ENCODE measurements at regions not wholly inside any gene's neighbourhood (a gene's known extent, or its start where the extent isn't known, plus 50 kb on each side); places are given as distances from the start of the nearest gene placed in this dataset.

DNA sequence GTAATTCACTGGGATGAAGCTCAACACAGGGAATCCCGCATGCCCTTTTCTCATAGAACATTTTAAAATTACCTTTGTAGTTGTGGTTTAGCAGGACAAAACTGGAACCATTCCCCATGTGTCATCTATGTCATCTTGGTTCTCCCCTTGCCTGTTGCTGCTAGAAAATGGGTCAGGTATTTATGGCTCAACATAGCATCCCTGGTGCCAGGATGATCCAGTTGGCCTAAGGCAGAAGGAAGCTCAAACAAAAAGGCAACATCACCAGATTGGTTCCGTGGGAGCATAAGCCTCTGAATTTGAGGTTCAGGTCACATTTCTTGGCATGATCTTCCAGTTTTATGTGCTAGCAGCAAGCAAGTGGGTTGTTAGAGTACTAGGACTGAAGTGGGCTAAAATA lies 552.6 kb upstream of the BOD1L1 start:
- Histone ChIP-seq H4K5ac (ENCODE audit: insufficient read length, low read depth, low read length) (no peak overlapping the region), H4K20me1 (ENCODE audit: control insufficient read depth, insufficient read depth, insufficient read length) (no peaks in the 10 kb centered on the region), H3K23ac (ENCODE audit: insufficient read length, low read depth, low read length) (no peak overlapping the region), H3K79me1 (ENCODE audit: insufficient read depth, low read depth, low read length, poor library complexity, severe bottlenecking) (no peaks in the 10 kb centered on the region), H3K23me2 (ENCODE audit: insufficient read length, low read depth, low read length, poor library complexity, severe bottlenecking) (no peaks in the 10 kb centered on the region), H3K27me3 (ENCODE audit: insufficient read depth, low read length) (no peaks in the 10 kb centered on the region), H2BK12ac (ENCODE audit: insufficient read length, low read depth, low read length) (no peak overlapping the region), H3K56ac (ENCODE audit: insufficient read length, low read depth, low read length) (no peak overlapping the region), H3K9ac (ENCODE audit: extremely low read depth, insufficient read length, low read length) (no peak overlapping the region), H3K4me2 (ENCODE audit: insufficient read depth, insufficient read length, low read length) (no peak overlapping the region), H2BK120ac (ENCODE audit: low read depth, low read length, poor library complexity, severe bottlenecking) (no peak overlapping the region), H2BK5ac (ENCODE audit: insufficient read length, low read length) (no peak overlapping the region), H2BK20ac (ENCODE audit: low read depth, low read length, poor library complexity, severe bottlenecking) (no peak overlapping the region), H3T11ph (ENCODE audit: low read length) (no peak overlapping the region), H4K91ac (ENCODE audit: insufficient read length, low read depth, low read length) (no peak overlapping the region), H3K4me1 (ENCODE audit: insufficient read depth, low read length) (peaks cover 9% of the 10 kb centered on the region; the same call in 1 of the 2 replicates), H2AFZ (ENCODE audit: low read length) (no peak overlapping the region), H3K14ac (ENCODE audit: insufficient read depth, low read length) (no peak overlapping the region), H3K4ac (ENCODE audit: low read depth, low read length) (no peak overlapping the region), H2BK15ac (ENCODE audit: low read depth, low read length) (no peak overlapping the region), H4K8ac (replicated peaks; ENCODE audit: insufficient read length, low read depth, low read length) (no peak overlapping the region), H3K9me3 (ENCODE audit: control insufficient read depth, low read depth, low read length) (no peaks in the 10 kb centered on the region), H3K27ac (ENCODE audit: insufficient read length, low read depth, low read length) (no peak overlapping the region), H3K79me2 (ENCODE audit: insufficient read depth, low read length) (no peaks in the 10 kb centered on the region), H3K18ac (ENCODE audit: insufficient read length, low read depth, low read length) (no peak overlapping the region), H2AK5ac (ENCODE audit: insufficient read length, low read length) (no peak overlapping the region)
- H3K27me3 Mint-ChIP-seq (ENCODE audit: low read depth): no peaks in the 10 kb centered on the region
- no peak overlapping the region for H3K4me3 Mint-ChIP-seq
- no CpG with 5 or more reads among the region's 2 CpGs for WGBS (ENCODE audit: extremely low coverage, insufficient read length, low lambda C conversion rate)
- H3K9me3 Mint-ChIP-seq: no peaks in the 10 kb centered on the region
- H3K27ac Mint-ChIP-seq: no peak overlapping the region
- H3K36me3 Mint-ChIP-seq (ENCODE audit: insufficient read depth in 1 of 3, low read depth in 3 of 3): no peaks in the 10 kb centered on the region
- DNase-seq: no peak
- H3K4me1 Mint-ChIP-seq: peaks cover 28 to 52% of the 10 kb centered on the region in 2 experiments
- TF ChIP-seq, protein P1, sequence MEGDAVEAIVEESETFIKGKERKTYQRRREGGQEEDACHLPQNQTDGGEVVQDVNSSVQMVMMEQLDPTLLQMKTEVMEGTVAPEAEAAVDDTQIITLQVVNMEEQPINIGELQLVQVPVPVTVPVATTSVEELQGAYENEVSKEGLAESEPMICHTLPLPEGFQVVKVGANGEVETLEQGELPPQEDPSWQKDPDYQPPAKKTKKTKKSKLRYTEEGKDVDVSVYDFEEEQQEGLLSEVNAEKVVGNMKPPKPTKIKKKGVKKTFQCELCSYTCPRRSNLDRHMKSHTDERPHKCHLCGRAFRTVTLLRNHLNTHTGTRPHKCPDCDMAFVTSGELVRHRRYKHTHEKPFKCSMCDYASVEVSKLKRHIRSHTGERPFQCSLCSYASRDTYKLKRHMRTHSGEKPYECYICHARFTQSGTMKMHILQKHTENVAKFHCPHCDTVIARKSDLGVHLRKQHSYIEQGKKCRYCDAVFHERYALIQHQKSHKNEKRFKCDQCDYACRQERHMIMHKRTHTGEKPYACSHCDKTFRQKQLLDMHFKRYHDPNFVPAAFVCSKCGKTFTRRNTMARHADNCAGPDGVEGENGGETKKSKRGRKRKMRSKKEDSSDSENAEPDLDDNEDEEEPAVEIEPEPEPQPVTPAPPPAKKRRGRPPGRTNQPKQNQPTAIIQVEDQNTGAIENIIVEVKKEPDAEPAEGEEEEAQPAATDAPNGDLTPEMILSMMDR (conservative IDR thresholded peaks at IDR 0.05): no peak

All from H9 (cell line).